ENCODE measurements at regions not wholly inside any gene's neighbourhood (a gene's known extent, or its start where the extent isn't known, plus 50 kb on each side); places are given as distances from the start of the nearest gene placed in this dataset.

GRCh38 chr12:93100610-93101009, 171.5 kb upstream of the EEA1 start (continued):
- TF ChIP-seq CHD7 (IDR thresholded peaks at IDR 0.05; ENCODE audit: insufficient replicate concordance, low read length), result no peak
- no peak for TF ChIP-seq FOSL1 (IDR thresholded peaks at IDR 0.05; ENCODE audit: insufficient read depth, low read depth, low read length)
- no peak for TF ChIP-seq SP2 (IDR thresholded peaks at IDR 0.05; ENCODE audit: low read length)
- no peak for TF ChIP-seq TCF12 (IDR thresholded peaks at IDR 0.05; ENCODE audit: low read depth, low read length)
- TF ChIP-seq, protein P1, sequence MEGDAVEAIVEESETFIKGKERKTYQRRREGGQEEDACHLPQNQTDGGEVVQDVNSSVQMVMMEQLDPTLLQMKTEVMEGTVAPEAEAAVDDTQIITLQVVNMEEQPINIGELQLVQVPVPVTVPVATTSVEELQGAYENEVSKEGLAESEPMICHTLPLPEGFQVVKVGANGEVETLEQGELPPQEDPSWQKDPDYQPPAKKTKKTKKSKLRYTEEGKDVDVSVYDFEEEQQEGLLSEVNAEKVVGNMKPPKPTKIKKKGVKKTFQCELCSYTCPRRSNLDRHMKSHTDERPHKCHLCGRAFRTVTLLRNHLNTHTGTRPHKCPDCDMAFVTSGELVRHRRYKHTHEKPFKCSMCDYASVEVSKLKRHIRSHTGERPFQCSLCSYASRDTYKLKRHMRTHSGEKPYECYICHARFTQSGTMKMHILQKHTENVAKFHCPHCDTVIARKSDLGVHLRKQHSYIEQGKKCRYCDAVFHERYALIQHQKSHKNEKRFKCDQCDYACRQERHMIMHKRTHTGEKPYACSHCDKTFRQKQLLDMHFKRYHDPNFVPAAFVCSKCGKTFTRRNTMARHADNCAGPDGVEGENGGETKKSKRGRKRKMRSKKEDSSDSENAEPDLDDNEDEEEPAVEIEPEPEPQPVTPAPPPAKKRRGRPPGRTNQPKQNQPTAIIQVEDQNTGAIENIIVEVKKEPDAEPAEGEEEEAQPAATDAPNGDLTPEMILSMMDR (IDR thresholded peaks at IDR 0.05; ENCODE audit: control extremely low read depth in 1 of 3, insufficient read depth in 1 of 3, low read depth in 1 of 3, low read length in 3 of 3), result no peak
- no peak for TF ChIP-seq SAP30 (IDR thresholded peaks at IDR 0.05; ENCODE audit: insufficient read depth, insufficient replicate concordance, low read length)
- no peak for TF ChIP-seq SRF (IDR thresholded peaks at IDR 0.05; ENCODE audit: low read depth, low read length)
- no peak for TF ChIP-seq ASH2L (IDR thresholded peaks at IDR 0.05; ENCODE audit: low read length)
- no peak for TF ChIP-seq BACH1 (IDR thresholded peaks at IDR 0.05; ENCODE audit: low read length)
- TF ChIP-seq SUZ12 (IDR thresholded peaks at IDR 0.05; ENCODE audit: low read length), result no peak

Measured in H1 (cell line).